AG08395 (cell line): ENCODE measurements at regions not wholly inside any gene's neighbourhood (a gene's known extent, or its start where the extent isn't known, plus 50 kb on each side); places are given as distances from the start of the nearest gene placed in this dataset.

Source experiments
- DNase-seq: peaks from one replicate; pipeline ENCODE4 v3.0.0; 2012; ENCODE audit warnings: mixed read lengths, low spot score

GRCh38 chr12:87930033-87930432 lies 99.2 kb downstream of the C12orf50 start:
- DNase-seq, result no peak

GRCh38 chr12:87929346-87929745 lies 99.9 kb downstream of the C12orf50 start:
- no peak for DNase-seq

DNA sequence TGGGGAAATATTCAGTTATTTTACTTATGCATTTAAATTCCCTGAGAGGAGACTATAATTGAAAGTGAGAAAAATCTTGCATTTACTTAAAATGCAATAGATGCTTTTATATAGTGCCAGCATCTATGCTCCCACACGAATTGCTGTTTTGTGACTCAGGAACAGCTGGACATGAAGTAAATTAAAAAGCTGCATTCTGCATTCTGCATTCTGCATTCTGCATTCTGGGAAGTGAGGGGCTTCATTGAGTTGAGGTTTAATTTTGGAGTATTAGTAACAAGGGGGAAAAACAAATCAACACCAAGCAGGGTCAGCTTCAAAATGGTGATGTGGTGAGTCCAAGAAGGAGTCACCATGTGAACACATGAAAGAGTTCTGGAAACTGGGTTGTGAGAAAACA lies 101.2 kb downstream of the C12orf50 start:
- no peak for DNase-seq

DNA sequence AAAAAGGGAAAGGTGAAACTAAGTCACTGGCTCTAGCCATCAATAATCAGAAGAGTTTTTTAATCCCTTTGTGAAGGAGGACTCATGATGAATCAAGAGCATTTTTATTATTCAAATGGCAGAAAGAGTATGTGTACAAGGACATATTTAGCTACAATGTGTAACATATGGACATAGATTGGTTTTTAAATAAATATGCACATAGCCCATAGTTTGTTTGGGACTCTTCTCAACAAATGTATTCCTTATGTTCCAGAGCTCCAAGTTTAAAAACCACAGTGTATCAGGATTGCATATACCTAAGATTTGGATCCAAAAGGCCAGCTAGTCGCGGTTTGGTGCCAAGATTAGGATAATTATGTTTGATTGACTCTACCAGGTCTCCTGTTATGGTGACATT lies 104.2 kb downstream of the C12orf50 start:
- DNase-seq, result no peak

DNA sequence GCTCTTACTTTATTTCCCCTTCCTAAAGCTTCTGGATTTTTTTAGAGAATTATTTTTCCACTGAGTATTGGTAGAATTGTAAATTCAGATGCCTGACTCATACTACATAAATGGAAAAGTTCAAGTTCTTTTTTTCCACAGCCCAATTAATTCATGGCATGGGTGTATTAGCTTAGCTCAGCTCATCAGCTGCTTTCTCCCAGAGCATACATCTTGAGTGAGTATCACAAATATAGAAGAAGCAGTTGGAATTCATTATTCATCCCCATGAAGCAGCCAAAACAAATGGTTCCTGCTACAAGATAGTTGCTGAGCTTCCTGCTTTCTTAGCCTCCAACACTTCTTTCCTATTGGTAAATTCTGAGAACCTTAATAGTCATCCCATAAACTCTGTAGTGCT lies 105.1 kb downstream of the C12orf50 start:
- DNase-seq, result no peak

- no peak for DNase-seq
Measured at GRCh38 chr12:87923361-87923760, 105.8 kb downstream of the C12orf50 start.

DNA sequence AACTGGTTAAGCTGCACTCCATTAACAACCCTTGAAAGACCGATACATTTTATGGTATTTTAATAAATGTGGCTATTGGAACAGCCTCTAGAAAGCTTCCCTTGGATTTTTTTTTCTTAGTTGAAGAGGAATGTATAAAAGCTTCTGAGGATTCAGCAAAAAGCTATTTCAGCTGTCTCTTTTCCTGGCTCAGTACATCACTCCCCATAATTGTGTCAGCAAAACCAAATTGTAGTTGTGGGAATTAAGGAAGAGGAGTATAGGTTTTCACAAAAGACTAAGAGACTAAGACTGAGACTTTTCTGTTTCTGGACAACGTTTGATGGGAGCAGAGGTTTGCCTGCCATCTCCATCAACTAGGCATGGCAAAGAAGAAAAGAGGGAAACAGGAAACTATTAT lies 106.5 kb downstream of the C12orf50 start:
- DNase-seq, result no peak

- DNase-seq, result no peak
Measured at GRCh38 chr12:87921621-87922020, 107.6 kb downstream of the C12orf50 start.

- DNase-seq, result no peak
Measured at GRCh38 chr12:87920139-87920538, 109.1 kb downstream of the C12orf50 start.

DNA sequence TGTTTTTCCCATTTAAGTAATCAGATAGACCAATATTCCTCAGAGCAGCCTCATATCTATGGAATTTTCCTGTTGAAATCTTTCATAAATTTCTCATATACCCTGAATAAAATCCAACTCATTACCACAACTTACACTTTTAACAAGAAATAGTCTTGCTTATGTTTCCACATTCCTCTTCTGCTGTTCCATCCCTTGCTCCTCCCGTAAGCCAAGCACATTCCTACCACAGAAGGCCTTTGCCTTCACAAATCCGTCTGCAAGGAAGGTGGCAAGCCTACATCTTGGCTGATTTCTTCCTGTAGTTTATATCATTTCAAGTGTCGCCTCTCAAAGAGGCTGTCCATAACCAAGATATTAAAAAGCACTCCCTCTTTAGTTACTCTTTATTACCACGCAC lies 127.7 kb downstream of the C12orf50 start:
- no peak for DNase-seq

DNA sequence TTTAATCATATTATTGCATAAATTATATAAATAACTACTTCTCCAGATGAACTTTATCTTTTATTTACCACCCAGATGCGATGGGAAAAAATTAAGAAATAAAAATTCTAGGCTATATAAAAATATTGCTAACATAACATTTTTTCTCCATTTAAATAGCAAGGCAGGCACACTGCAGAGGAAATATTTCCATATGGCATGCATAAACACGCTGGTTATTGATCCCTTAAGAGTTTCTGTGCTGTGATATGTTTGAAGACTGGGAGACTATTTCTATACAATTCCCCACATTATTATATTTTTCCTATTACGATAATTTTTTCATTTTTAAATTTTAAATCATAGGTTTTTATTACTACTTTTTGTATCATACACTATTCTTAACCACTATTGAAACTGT lies 131.5 kb downstream of the C12orf50 start:
- no peak for DNase-seq

- DNase-seq, result no peak
Measured at GRCh38 chr12:87883806-87884205, 145.4 kb downstream of the C12orf50 start.

DNA sequence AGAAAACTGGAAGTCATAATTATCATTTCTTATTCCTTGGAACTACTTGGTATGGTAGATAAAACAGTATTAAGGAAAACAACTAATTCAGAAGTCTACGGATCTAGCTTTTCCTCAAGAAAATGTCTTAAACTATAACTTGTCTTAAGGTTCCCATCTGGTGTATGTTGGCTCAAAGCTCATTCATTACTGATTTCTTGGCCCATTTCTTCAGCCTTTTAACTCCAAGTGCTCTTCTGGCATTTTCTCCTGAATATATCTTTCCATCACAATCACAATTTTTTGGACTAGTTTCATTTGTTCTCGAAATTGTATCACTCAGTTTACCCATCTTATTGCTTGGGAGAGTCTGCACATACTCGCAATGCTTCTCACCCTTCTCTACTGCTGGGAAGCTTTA lies 150.1 kb downstream of the C12orf50 start:
- DNase-seq, result no peak

- DNase-seq, result no peak
Measured at GRCh38 chr12:87870493-87871460, 158.4 kb downstream of the C12orf50 start.

DNA sequence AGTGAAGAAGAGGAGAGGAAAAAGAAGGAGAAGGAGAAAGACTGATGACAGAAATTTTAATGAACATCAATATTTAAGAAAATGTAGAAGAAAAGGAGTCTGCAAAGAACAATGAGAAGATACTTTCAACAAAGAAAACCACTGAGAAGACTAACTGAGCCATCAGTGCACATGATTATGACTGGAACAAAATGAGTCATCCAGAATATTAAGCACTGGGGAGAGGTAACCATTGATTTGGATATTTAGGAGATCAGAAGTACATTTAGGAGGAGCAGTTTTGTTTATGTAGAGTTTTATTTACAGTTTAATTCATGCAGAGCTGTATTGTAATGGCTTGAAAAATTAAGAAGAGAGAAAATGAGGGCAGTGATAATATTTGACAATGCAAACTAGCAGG lies 159.1 kb downstream of the C12orf50 start:
- no peak for DNase-seq

GRCh38 chr12:87866578-87867292 lies 162.5 kb downstream of the C12orf50 start:
- no peak for DNase-seq

DNA sequence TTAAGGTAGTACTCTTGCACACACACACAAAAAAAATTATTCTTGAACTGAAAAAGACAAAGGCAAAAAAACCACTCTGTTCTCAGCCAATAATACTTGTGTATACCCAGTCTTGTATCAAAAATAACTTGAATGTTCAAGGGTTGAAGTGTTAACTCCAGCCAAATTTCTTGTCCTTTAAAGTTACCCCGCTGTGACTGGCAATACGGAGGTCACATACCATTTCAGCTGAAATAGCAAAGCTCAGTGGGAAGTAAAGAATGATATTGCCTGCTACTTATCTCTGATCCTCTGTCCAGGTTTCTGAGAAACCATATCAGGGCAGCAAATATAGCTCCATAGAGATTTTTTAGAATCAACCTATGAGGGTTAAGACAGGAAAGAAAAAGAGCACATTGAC lies 167.4 kb downstream of the C12orf50 start:
- no peak for DNase-seq

- no peak for DNase-seq
Measured at GRCh38 chr12:87853448-87854003, 175.7 kb downstream of the C12orf50 start.

DNA sequence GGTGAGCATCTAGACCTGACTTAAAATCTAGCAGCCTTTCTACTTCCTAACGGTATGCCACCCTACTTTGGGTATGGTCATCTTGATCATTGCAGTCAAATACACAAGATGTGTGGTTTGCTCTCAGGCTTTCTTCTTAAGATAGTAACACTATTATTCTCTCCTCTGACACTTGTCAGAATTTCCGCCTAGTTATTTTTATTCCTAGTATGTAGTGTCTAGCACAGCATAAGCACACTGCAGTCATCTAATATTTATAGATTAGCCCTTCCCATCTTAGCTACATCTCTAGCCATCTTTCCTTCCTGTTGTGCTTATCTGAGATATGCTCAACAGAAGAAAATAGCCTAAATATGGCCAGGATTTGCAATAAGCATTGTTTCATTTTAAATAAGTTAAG lies 180.1 kb downstream of the C12orf50 start:
- DNase-seq, result no peak

GRCh38 chr12:87848248-87848868 lies 180.8 kb downstream of the C12orf50 start:
- DNase-seq, result peak; percentile 36

- no peak for DNase-seq
Measured at GRCh38 chr12:87847147-87847546, 182.1 kb downstream of the C12orf50 start.

- no peak for DNase-seq
Measured at GRCh38 chr12:87846045-87846444, 183.2 kb downstream of the C12orf50 start.

- DNase-seq, result no peak
Measured at GRCh38 chr12:87841935-87842334, 187.3 kb downstream of the C12orf50 start.
